HL-60/S4 treated with retinoic acid at 250 ng/mL for 4 days and 3 days (cell line): ENCODE measurements at regions not wholly inside any gene's neighbourhood (a gene's known extent, or its start where the extent isn't known, plus 50 kb on each side); places are given as distances from the start of the nearest gene placed in this dataset.
"Not testable (repeated sequence)": the region's sequence is repeated elsewhere in the genome, so short reads cannot be mapped to it uniquely, and the experiment has no call there.

Experiments
- in situ Hi-C: fragments of 300-500 bp; cut with MboI; formaldehyde crosslinking; loops from 2 replicates; pipeline ENCODE4 v1.7.0; 2022; ENCODE audit warnings: low sequenced_read_pairs

- in situ Hi-C loops, result no loop called here
Measured at GRCh38 chr10:44118500-44118899, 266.4 kb downstream of the CXCL12 start.

GRCh38 chr10:44116474-44116873, 268.4 kb downstream of the CXCL12 start:
- in situ Hi-C loops, result no loop called here

- in situ Hi-C loops, result no loop called here
Measured at GRCh38 chr10:44115516-44115915, 269.4 kb downstream of the CXCL12 start.

- in situ Hi-C loops, result no loop called here
Measured at GRCh38 chr10:44114441-44114840, 270.5 kb downstream of the CXCL12 start.

GRCh38 chr10:44112280-44112679, 272.6 kb downstream of the CXCL12 start:
- in situ Hi-C loops, result not testable (repeated sequence)

DNA sequence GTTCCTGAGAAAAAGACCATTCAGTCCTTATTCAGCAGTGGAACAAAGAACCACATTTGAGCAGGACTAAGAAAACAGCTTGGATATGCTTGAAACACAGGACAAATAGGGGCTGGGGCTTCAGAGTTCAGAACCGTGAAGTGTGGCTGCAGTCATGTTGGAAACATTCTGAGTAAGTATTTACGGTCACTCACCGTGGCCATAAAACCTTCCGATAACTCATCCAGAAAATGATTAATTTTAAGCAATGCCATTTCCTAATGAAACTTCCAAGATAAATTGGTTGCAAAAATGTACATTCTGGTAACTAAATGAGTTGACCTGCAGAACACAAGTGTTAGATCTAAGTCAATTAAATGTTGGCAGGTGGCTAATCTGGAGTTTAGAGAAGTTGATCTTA, 279.2 kb downstream of the CXCL12 start:
- in situ Hi-C loops, result no loop called here

DNA sequence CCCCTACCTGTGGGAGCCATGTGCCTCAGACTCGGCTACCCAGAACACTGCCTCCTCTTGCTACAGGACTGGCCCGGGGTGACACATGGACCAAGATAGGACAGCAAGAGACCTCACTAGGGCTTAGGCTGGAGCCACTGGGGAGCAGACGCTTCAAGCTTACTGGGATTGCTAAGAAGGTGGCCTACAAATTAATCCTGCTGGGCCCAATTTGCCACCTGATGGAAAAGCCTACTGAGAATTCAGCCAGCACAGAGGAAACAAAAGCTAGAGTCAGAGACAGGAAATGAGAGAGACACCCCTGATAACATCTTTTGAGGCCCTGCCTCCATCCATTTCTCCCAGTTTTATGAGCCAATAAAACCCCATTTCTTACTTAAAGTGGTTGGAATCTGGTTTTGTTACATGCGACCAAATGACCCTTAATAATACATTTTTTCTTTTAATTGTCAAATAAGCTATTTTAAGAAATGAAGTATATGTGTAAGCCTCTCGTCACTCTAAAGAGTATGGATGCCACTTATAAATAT, 282.1 kb downstream of the CXCL12 start:
- in situ Hi-C loops, result no loop called here

DNA sequence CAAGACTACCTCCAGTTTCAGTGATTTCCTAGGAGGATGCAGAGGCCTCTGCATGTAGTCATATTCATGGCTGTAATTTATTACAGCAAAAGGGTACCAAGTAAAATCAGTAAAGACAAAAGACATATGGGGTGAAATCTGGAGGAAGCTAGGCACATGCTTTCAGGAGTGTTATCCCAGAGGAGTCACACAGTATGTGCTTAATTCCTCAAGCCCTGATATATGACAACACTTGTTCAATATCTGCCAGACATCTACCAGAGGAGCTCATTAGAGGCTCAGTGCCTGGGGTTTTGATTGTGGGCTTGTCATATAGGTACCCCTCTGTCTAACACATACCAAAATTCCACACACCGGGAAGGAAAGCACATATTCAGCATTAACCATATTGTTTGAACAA, 283.8 kb downstream of the CXCL12 start:
- in situ Hi-C loops, result no loop called here

GRCh38 chr10:44099511-44099910, 285.4 kb downstream of the CXCL12 start:
- in situ Hi-C loops, result no loop called here

- in situ Hi-C loops, result not testable (repeated sequence)
Measured at GRCh38 chr10:44096217-44096616, 288.7 kb downstream of the CXCL12 start.

DNA sequence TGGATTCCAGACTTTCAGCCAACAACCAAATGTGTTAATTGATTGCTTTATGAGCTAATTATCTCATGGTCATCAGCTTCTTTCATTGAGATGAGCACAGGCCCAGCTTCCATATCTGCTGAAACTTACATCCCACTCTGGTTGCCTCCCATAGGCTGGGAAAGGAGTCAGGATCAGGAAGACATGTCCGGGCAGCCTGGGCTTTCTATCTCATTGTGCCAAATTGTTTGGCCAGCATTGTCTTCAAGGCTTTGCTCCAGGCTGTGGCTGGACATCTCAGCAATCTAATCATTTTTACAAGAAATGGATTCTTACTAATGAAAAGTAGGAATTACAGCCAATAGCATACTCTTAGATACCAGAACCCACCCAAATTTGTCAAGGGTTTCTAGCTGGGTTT, 295.2 kb downstream of the CXCL12 start:
- in situ Hi-C loops, result no loop called here

- in situ Hi-C loops, result no loop called here
Measured at GRCh38 chr10:44087403-44087802, 297.5 kb downstream of the CXCL12 start.

DNA sequence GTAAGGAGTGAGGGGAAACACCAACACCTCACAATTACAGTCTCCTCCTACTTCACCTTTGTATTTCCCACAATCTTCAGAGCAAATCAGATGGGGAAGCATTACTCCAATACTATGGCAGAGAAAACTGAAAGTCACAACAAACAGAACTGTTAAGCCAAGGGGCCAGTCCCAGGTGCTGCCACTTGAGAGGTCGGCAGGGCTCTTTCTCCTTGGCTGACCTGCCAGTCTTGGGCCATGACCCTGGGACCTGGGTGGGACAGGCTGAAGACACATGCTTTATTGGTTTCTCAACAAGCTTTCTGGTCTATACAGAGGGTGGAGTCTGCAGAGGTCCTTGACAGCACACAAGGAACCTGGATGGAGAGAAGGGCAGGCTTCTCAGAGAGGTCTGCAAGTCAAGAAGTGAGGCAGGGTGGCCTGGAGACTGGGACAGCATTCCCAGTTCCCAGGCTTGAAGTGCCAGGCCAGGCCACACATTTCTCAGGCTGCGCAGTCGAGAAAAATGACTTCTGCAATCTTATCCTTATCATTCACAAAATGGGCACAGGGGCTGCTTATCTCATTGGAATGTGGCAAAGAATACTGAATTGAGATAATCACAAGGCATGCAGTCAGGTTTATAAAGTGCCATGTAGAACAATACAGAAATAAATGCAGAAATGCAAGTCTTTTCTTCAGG, 301.0 kb downstream of the CXCL12 start:
- in situ Hi-C loops, result no loop called here

GRCh38 chr10:44071479-44071878, 313.4 kb downstream of the CXCL12 start:
- in situ Hi-C loops, result no loop called here

- in situ Hi-C loops, result no loop called here
Measured at GRCh38 chr10:44070282-44070681, 314.6 kb downstream of the CXCL12 start.

DNA sequence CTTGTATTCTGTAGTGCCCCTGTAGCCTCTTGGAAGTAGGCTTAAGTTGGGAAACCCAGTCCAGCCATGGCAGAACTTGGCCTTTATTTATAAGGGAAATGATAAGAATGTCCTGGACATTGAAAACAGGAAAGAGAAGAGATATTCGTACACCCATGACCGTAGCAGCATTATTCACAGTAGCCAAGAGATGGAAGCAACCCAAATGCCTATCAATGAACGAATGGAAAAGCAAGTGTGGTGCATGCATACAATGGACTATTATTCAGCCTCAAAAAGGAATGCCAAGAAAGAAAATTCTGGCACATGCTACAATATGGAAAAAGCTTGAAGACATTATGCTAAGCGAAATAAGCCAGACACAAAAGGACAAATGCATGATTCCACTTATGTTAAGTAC, 315.3 kb downstream of the CXCL12 start:
- in situ Hi-C loops, result no loop called here

GRCh38 chr10:44068716-44069482, 316.0 kb downstream of the CXCL12 start:
- in situ Hi-C loops, result no loop called here

GRCh38 chr10:44067432-44067831, 317.5 kb downstream of the CXCL12 start:
- in situ Hi-C loops, result no loop called here

DNA sequence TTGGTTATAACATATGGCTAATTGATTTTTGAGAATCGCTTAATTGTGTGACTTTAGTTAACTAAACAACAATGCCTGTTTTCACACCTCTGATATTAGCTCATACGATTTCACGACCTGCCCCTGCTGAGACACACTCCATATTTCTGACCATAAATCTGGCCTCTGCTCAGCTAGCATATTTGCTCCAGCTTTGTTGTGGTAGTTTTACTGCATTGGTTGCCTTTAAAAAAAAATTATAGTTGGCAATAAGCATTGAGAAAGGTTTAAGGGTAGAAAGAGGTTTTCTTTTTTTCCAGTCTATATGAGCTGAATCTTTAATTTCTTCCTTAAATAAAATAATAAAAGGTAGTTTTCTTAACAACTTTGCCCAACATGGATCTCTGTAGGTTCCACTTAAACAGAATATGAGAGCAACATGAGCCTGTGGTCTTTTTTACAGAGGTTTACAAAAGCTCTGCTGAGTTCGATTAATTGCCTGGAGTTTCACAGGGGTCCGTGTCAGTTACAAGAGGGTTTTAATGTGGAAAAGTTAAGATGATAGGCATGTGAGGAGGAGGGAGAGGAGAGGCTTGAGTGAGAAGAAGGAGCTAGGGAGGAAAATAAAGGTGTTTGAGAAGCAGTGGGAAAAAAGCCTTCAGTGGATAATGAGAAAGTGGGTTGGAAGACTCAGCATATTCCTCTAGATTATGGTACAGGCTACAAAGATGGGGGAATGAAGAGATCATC, 318.2 kb downstream of the CXCL12 start:
- in situ Hi-C loops, result no loop called here

- in situ Hi-C loops, result no loop called here
Measured at GRCh38 chr10:44065788-44066526, 318.9 kb downstream of the CXCL12 start.
